Sigmoid colon (tissue), 4 donors: ENCODE measurements at regions not wholly inside any gene's neighbourhood (a gene's known extent, or its start where the extent isn't known, plus 50 kb on each side); places are given as distances from the start of the nearest gene placed in this dataset.

Source experiments
- POLR2AphosphoS5 ChIP-seq, 4 donors: sonication (generic); formaldehyde crosslinking; IDR thresholded peaks; one replicate each; pipeline ENCODE4 v1.6.1; 2017; ENCODE audit warnings: antibody characterized with exemption in 4 of 4
- TF ChIP-seq, protein P1 (sequence below), 4 experiments: fragments of 450-650 bp in 3 of 4; fragments of 200-600 bp in 1 of 4; IDR thresholded peaks; one replicate each; pipeline ENCODE4 v1.5.1; 2016 to 2019; ENCODE audit warnings: antibody characterized with exemption in 4 of 4, mild to moderate bottlenecking in 3 of 4, moderate library complexity in 2 of 4

GRCh38 chr6:138567052-138567451 is 67.8 kb upstream of the NHSL1 start:
- TF ChIP-seq, protein P1, sequence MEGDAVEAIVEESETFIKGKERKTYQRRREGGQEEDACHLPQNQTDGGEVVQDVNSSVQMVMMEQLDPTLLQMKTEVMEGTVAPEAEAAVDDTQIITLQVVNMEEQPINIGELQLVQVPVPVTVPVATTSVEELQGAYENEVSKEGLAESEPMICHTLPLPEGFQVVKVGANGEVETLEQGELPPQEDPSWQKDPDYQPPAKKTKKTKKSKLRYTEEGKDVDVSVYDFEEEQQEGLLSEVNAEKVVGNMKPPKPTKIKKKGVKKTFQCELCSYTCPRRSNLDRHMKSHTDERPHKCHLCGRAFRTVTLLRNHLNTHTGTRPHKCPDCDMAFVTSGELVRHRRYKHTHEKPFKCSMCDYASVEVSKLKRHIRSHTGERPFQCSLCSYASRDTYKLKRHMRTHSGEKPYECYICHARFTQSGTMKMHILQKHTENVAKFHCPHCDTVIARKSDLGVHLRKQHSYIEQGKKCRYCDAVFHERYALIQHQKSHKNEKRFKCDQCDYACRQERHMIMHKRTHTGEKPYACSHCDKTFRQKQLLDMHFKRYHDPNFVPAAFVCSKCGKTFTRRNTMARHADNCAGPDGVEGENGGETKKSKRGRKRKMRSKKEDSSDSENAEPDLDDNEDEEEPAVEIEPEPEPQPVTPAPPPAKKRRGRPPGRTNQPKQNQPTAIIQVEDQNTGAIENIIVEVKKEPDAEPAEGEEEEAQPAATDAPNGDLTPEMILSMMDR (IDR thresholded peaks at IDR 0.05) = no peak
- no peak for TF ChIP-seq POLR2AphosphoS5 (IDR thresholded peaks at IDR 0.05)
